ENCODE measurements at regions not wholly inside any gene's neighbourhood (a gene's known extent, or its start where the extent isn't known, plus 50 kb on each side); places are given as distances from the start of the nearest gene placed in this dataset.
"Not testable (repeated sequence)": the region's sequence is repeated elsewhere in the genome, so short reads cannot be mapped to it uniquely, and the experiment has no call there.

DNA sequence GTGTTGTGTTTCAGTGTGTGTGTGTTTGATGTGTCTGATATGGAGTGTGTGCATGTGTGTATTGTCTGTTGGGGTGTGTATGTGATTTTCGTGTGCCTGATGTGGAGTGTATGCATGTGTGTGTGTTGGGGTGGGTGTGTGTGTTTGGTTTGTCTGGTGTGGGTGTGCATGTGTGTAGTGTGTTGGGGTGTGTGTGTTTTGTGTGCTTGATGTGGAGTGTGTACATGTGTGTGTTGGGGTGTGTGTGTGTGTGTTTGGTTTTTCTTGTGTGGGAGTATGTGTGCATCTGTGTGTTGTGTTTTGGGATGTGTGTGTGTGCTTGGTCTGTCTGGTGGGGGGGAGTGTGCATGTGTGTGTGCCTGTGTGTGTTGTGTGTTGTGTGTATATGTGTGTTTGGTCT is 247.4 kb upstream of the ST6GAL2 start:
- POLR2A ChIA-PET, result no interaction called here
- no peaks in the 10 kb centered on the region for H3K9me3 ChIP-seq
- 70% methylated on average over 1 of the region's 1 CpG for WGBS (ENCODE audit: insufficient coverage)
- H3K4me1 ChIP-seq (ENCODE audit: control insufficient read depth in 1 of 2, extremely low read depth in 1 of 2, insufficient read depth in 2 of 2, low read length in 2 of 2), result no peaks in the 10 kb centered on the region
- no peak overlapping the region for H3K27ac ChIP-seq (ENCODE audit: low read length)
- DNase-seq, result no peak
- CTCF ChIA-PET, result no interaction called here
- H3K36me3 Mint-ChIP-seq, result no peaks in the 10 kb centered on the region
- H3K4me3 Mint-ChIP-seq, result no peak overlapping the region
- no peaks in the 10 kb centered on the region for H3K27me3 ChIP-seq (replicated peaks in 1 of 2; ENCODE audit: control insufficient read depth in 2 of 2, extremely low read depth in 1 of 2, insufficient read depth in 2 of 2, low read length in 1 of 2)
- no peak overlapping the region for H3K27ac Mint-ChIP-seq
- no peak overlapping the region for H3K4me3 ChIP-seq (ENCODE audit: control insufficient read depth in 1 of 2, extremely low read depth in 1 of 2, low read length in 1 of 2)
- no peaks in the 10 kb centered on the region for H3K36me3 ChIP-seq (ENCODE audit: control insufficient read depth in 2 of 2, extremely low read depth in 1 of 2, insufficient read depth in 1 of 2, low read length in 1 of 2)
- H3K4me1 Mint-ChIP-seq, result no peaks in the 10 kb centered on the region
- ATAC-seq (replicated peaks in 1 of 4), result no peak
- no peaks in the 10 kb centered on the region for H3K27me3 Mint-ChIP-seq
- no peaks in the 10 kb centered on the region for H3K9me3 Mint-ChIP-seq

GRCh38 chr2:107136733-107137132 is 250.8 kb upstream of the ST6GAL2 start:
- H3K27ac Mint-ChIP-seq, result no peak overlapping the region
- H3K4me1 Mint-ChIP-seq, result no peaks in the 10 kb centered on the region
- Histone ChIP-seq H3K36me3 (ENCODE audit: control insufficient read depth in 2 of 2, extremely low read depth in 1 of 2, insufficient read depth in 1 of 2, low read length in 1 of 2) (no peaks in the 10 kb centered on the region), H3K27ac (ENCODE audit: low read length) (no peak overlapping the region), H3K4me3 (ENCODE audit: control insufficient read depth in 1 of 2, extremely low read depth in 1 of 2, low read length in 1 of 2) (no peak overlapping the region), H3K9me3 (no peaks in the 10 kb centered on the region), H3K27me3 (replicated peaks in 1 of 2; ENCODE audit: control insufficient read depth in 2 of 2, extremely low read depth in 1 of 2, insufficient read depth in 2 of 2, low read length in 1 of 2) (no peaks in the 10 kb centered on the region), H3K4me1 (ENCODE audit: control insufficient read depth in 1 of 2, extremely low read depth in 1 of 2, insufficient read depth in 2 of 2, low read length in 2 of 2) (no peaks in the 10 kb centered on the region)
- DNase-seq (no peak), ATAC-seq (replicated peaks in 1 of 4) (no peak)
- ChIA-PET POLR2A (interaction anchor here in 1 of 2 donors (0.6 kb wide), 1 partner anchor 1002 kb away, joined by 3 read pairs; no protein-coding TSS in a partner anchor), CTCF (no interaction called here)
- H3K9me3 Mint-ChIP-seq, result peaks cover 0 to 4% (median 0%) of the 10 kb centered on the region in 3 donors
- no peaks in the 10 kb centered on the region for H3K27me3 Mint-ChIP-seq
- H3K36me3 Mint-ChIP-seq, result no peaks in the 10 kb centered on the region
- no peak overlapping the region for H3K4me3 Mint-ChIP-seq

- Mint-ChIP-seq H3K9me3 (peaks cover 4 to 8% (median 5%) of the 10 kb centered on the region in 3 donors), H3K27me3 (no peaks in the 10 kb centered on the region), H3K27ac (no peak overlapping the region), H3K4me1 (no peaks in the 10 kb centered on the region), H3K4me3 (no peak overlapping the region), H3K36me3 (no peaks in the 10 kb centered on the region)
- DNase-seq, result no peak
- no peak for ATAC-seq (replicated peaks in 1 of 4)
- no peak overlapping the region for H3K4me3 ChIP-seq (ENCODE audit: control insufficient read depth in 1 of 2, extremely low read depth in 1 of 2, low read length in 1 of 2)
- H3K36me3 ChIP-seq (ENCODE audit: control insufficient read depth in 2 of 2, extremely low read depth in 1 of 2, insufficient read depth in 1 of 2, low read length in 1 of 2), result no peaks in the 10 kb centered on the region
- ChIA-PET POLR2A (no interaction called here), CTCF (interaction anchor here in 1 of 2 donors (1.0 kb wide), 1 partner anchor 14 kb away, joined by 3 read pairs; no protein-coding TSS in a partner anchor)
- WGBS (ENCODE audit: insufficient coverage), result 29% methylated on average over 1 of the region's 2 CpGs
- H3K27me3 ChIP-seq (replicated peaks in 1 of 2; ENCODE audit: control insufficient read depth in 2 of 2, extremely low read depth in 1 of 2, insufficient read depth in 2 of 2, low read length in 1 of 2), result no peaks in the 10 kb centered on the region
- H3K4me1 ChIP-seq (ENCODE audit: control insufficient read depth in 1 of 2, extremely low read depth in 1 of 2, insufficient read depth in 2 of 2, low read length in 2 of 2), result no peaks in the 10 kb centered on the region
- no peak overlapping the region for H3K27ac ChIP-seq (ENCODE audit: low read length)
- no peaks in the 10 kb centered on the region for H3K9me3 ChIP-seq
Observed at GRCh38 chr2:107137706-107138105, 251.7 kb upstream of the ST6GAL2 start.

GRCh38 chr2:107146181-107146580 is 260.2 kb upstream of the ST6GAL2 start:
- WGBS (ENCODE audit: insufficient coverage), result 60% methylated on average over 1 of the region's 2 CpGs
- POLR2A ChIA-PET, result no interaction called here
- peaks cover 0 to 13% (median 10%) of the 10 kb centered on the region in 3 donors for H3K9me3 Mint-ChIP-seq
- DNase-seq, result no peak
- no peak for ATAC-seq (replicated peaks in 1 of 4)
- H3K4me3 Mint-ChIP-seq, result no peak overlapping the region
- H3K4me3 ChIP-seq (ENCODE audit: control insufficient read depth in 1 of 2, extremely low read depth in 1 of 2, low read length in 1 of 2), result no peak overlapping the region
- no peaks in the 10 kb centered on the region for H3K36me3 Mint-ChIP-seq
- no peak overlapping the region for H3K27ac ChIP-seq (ENCODE audit: low read length)
- H3K9me3 ChIP-seq, result no peaks in the 10 kb centered on the region
- H3K27me3 ChIP-seq (replicated peaks in 1 of 2; ENCODE audit: control insufficient read depth in 2 of 2, extremely low read depth in 1 of 2, insufficient read depth in 2 of 2, low read length in 1 of 2), result no peaks in the 10 kb centered on the region
- no peak overlapping the region for H3K27ac Mint-ChIP-seq
- no peaks in the 10 kb centered on the region for H3K27me3 Mint-ChIP-seq
- H3K4me1 ChIP-seq (ENCODE audit: control insufficient read depth in 1 of 2, extremely low read depth in 1 of 2, insufficient read depth in 2 of 2, low read length in 2 of 2), result no peaks in the 10 kb centered on the region
- H3K36me3 ChIP-seq (ENCODE audit: control insufficient read depth in 2 of 2, extremely low read depth in 1 of 2, insufficient read depth in 1 of 2, low read length in 1 of 2), result no peaks in the 10 kb centered on the region
- CTCF ChIA-PET, result no interaction called here
- no peaks in the 10 kb centered on the region for H3K4me1 Mint-ChIP-seq

DNA sequence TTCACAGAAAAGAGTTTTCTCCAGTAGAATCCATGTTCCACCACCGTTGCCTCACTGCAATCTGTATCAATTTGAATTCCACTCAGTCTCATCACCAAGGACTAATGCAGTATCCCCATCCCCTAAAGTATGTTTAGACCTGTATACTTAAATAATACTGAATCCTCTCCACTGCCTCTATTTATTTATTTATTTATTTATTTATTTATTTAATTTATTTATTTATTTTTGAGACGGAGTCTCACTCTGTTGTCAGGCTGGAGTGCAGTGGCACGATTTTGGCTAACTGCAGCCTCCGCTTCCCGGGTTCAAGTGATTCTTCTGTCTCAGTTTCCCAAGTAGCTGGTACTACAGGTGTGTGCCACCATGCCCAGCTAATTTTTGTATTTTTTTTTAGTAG is 260.7 kb upstream of the ST6GAL2 start:
- WGBS (ENCODE audit: insufficient coverage), result 72% methylated on average over 4 of the region's 5 CpGs
- H3K27ac Mint-ChIP-seq; H3K27me3 ChIP-seq (replicated peaks in 1 of 2; ENCODE audit: control insufficient read depth in 2 of 2, extremely low read depth in 1 of 2, insufficient read depth in 2 of 2, low read length in 1 of 2); H3K4me1 Mint-ChIP-seq; H3K36me3 ChIP-seq (ENCODE audit: control insufficient read depth in 2 of 2, extremely low read depth in 1 of 2, insufficient read depth in 1 of 2, low read length in 1 of 2); H3K36me3 Mint-ChIP-seq; DNase-seq; H3K9me3 ChIP-seq; H3K27me3 Mint-ChIP-seq; H3K27ac ChIP-seq (ENCODE audit: low read length); POLR2A ChIA-PET; H3K4me3 ChIP-seq (ENCODE audit: control insufficient read depth in 1 of 2, extremely low read depth in 1 of 2, low read length in 1 of 2); ATAC-seq (replicated peaks in 1 of 4); CTCF ChIA-PET; H3K4me1 ChIP-seq (ENCODE audit: control insufficient read depth in 1 of 2, extremely low read depth in 1 of 2, insufficient read depth in 2 of 2, low read length in 2 of 2); H3K4me3 Mint-ChIP-seq: not testable (repeated sequence)
- peaks cover 0 to 13% (median 10%) of the 10 kb centered on the region in 3 donors for H3K9me3 Mint-ChIP-seq

DNA sequence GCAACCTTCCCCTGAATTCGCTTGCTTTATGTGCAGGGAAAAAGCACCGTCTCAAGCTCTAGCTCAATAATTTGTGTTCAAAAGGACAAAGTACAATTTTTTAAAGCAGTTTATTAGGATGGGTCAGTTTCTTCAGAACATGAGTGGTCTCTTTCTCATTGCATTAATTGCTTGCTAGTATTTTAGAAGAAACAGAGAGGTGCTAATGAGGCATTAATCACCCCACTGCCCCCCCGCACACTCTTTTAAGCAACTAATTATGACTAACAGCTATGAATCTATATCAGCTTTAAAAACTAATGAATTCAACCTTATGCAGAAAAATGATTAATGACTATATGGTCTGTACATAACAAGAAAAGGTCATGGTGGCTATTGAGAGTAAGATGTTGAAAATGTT is 262.1 kb upstream of the ST6GAL2 start:
- no peaks in the 10 kb centered on the region for H3K4me1 ChIP-seq (ENCODE audit: control insufficient read depth in 1 of 2, extremely low read depth in 1 of 2, insufficient read depth in 2 of 2, low read length in 2 of 2)
- no peak overlapping the region for H3K4me3 ChIP-seq (ENCODE audit: control insufficient read depth in 1 of 2, extremely low read depth in 1 of 2, low read length in 1 of 2)
- Mint-ChIP-seq H3K9me3 (peaks cover 0 to 7% (median 2%) of the 10 kb centered on the region in 3 donors), H3K27ac (no peak overlapping the region), H3K4me1 (no peaks in the 10 kb centered on the region), H3K27me3 (no peaks in the 10 kb centered on the region), H3K4me3 (no peak overlapping the region), H3K36me3 (no peaks in the 10 kb centered on the region)
- WGBS (ENCODE audit: insufficient coverage), result 60% methylated on average over 1 of the region's 3 CpGs
- POLR2A ChIA-PET, result no interaction called here
- CTCF ChIA-PET, result interaction anchor here in 1 of 2 donors (0.6 kb wide), 1 partner anchor 10 kb away, joined by 3 read pairs; no protein-coding TSS in a partner anchor
- ATAC-seq (replicated peaks in 1 of 4), result no peak
- no peaks in the 10 kb centered on the region for H3K27me3 ChIP-seq (replicated peaks in 1 of 2; ENCODE audit: control insufficient read depth in 2 of 2, extremely low read depth in 1 of 2, insufficient read depth in 2 of 2, low read length in 1 of 2)
- no peaks in the 10 kb centered on the region for H3K36me3 ChIP-seq (ENCODE audit: control insufficient read depth in 2 of 2, extremely low read depth in 1 of 2, insufficient read depth in 1 of 2, low read length in 1 of 2)
- H3K27ac ChIP-seq (ENCODE audit: low read length), result no peak overlapping the region
- DNase-seq, result no peak
- no peaks in the 10 kb centered on the region for H3K9me3 ChIP-seq

DNA sequence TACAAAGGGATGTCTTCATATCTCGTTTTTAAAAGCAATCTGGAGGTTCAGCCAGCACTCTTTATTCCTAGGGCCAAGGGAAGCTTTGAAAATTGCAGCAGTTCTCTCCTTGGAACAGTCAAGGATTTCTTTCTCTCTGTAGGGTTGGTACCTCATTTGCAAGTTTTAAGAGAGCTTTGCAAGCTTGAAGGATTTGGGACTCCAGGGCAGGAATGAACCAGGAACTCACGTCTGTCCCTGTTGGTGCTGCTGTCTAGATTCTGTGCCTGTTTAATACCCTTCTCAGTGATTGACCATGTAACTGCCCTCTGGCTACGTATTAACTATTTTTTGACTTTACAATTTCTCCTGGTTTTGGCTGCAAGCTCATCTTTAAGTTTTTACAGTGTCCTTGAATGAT is 262.5 kb upstream of the ST6GAL2 start:
- no peak for ATAC-seq (replicated peaks in 1 of 4)

More for the DNA sequence above, 262.5 kb upstream of the ST6GAL2 start:
- ChIA-PET POLR2A (no interaction called here), CTCF (no interaction called here)
- Mint-ChIP-seq H3K4me3 (no peak overlapping the region), H3K9me3 (peaks cover 0 to 5% (median 2%) of the 10 kb centered on the region in 3 donors), H3K4me1 (no peaks in the 10 kb centered on the region), H3K27ac (no peak overlapping the region), H3K36me3 (no peaks in the 10 kb centered on the region), H3K27me3 (no peaks in the 10 kb centered on the region)
- DNase-seq, result no peak
- no peak overlapping the region for H3K27ac ChIP-seq (ENCODE audit: low read length)
- no peaks in the 10 kb centered on the region for H3K4me1 ChIP-seq (ENCODE audit: control insufficient read depth in 1 of 2, extremely low read depth in 1 of 2, insufficient read depth in 2 of 2, low read length in 2 of 2)
- no peak overlapping the region for H3K4me3 ChIP-seq (ENCODE audit: control insufficient read depth in 1 of 2, extremely low read depth in 1 of 2, low read length in 1 of 2)
- no peaks in the 10 kb centered on the region for H3K36me3 ChIP-seq (ENCODE audit: control insufficient read depth in 2 of 2, extremely low read depth in 1 of 2, insufficient read depth in 1 of 2, low read length in 1 of 2)
- H3K27me3 ChIP-seq (replicated peaks in 1 of 2; ENCODE audit: control insufficient read depth in 2 of 2, extremely low read depth in 1 of 2, insufficient read depth in 2 of 2, low read length in 1 of 2), result no peaks in the 10 kb centered on the region
- H3K9me3 ChIP-seq, result no peaks in the 10 kb centered on the region
- 55% methylated on average over 1 of the region's 3 CpGs for WGBS (ENCODE audit: insufficient coverage)

Data from T-cell (primary cell).